Transverse colon (tissue), 4 donors: ENCODE measurements at regions not wholly inside any gene's neighbourhood (a gene's known extent, or its start where the extent isn't known, plus 50 kb on each side); places are given as distances from the start of the nearest gene placed in this dataset.

Experiments used
- CTCF ChIP-seq, 5 experiments: fragments of 200-600 bp in 3 of 5; fragments of 450-650 bp in 2 of 5; sonication (generic) in 3 of 5; IDR thresholded peaks; 1 replicate in 2 of 5; 2 replicates in 3 of 5; pipeline ENCODE4 v1.5.1; 2016 to 2017; ENCODE audit warnings: antibody characterized with exemption in 5 of 5, inconsistent platforms in 3 of 5, mild to moderate bottlenecking in 2 of 5, moderate library complexity in 1 of 5
- POLR2AphosphoS5 ChIP-seq, 3 donors: sonication (generic); formaldehyde crosslinking; IDR thresholded peaks; one replicate each; pipeline ENCODE4 v1.6.1; 2016; ENCODE audit warnings: antibody characterized with exemption in 3 of 3

GRCh38 chr11:80009081-80009480 lies 568.3 kb upstream of the TENM4 start:
- TF ChIP-seq CTCF (IDR thresholded peaks at IDR 0.05): no peak
- no peak for TF ChIP-seq POLR2AphosphoS5 (IDR thresholded peaks at IDR 0.05)
